HG03442 (cell line): ENCODE measurements at regions not wholly inside any gene's neighbourhood (a gene's known extent, or its start where the extent isn't known, plus 50 kb on each side); places are given as distances from the start of the nearest gene placed in this dataset.

ENCODE experiments used
- ATAC-seq: cut with Tn5 transposase; IDR thresholded peaks from one replicate; pipeline ENCODE4 v1.9.1; 2021; ENCODE audit warnings: mild to moderate bottlenecking, moderate library complexity; ENCODE audit not compliant: unreplicated experiment

DNA sequence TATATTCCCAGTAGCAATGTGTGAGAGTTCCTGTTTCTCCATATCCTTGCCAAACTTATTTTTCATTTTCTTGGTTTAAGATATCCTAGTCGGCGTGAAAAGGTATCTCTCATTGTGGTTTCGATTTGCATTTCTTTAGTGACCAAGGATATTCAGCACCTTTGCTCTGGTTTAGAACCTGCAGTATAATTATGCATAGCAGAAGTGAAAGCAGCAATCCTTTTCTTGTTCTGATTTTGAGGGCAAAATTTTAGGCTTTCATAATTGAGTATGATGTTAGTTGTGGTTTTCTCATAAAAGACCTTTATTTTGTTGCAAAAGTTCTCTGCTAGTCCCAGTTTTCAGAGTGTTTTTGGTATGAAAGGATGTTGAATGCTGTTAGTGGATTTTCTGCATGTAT is 491.0 kb downstream of the FGF9 start:
- ATAC-seq = peak; percentile 94

DNA sequence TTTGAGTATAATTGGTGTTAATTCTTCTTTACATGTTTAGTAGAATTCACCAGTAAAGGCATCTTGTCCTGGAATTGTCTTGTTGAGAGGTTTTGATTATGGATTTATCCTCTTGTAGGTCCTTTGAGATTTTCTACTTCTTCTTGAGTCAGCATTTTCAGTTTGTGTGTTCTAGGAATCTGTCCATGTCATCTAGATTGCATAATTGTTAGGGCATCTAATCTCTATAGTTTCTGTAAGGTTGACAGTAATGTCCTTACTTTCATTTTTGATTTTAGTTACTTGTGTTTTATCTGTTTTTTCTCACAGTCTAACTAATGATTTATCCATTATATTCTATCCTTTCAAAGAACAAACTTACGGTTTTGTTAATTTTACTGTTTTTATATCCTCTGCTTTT is 492.0 kb downstream of the FGF9 start:
- ATAC-seq = no peak

GRCh38 chr13:22168437-22169190 is 497.7 kb downstream of the FGF9 start:
- ATAC-seq = no peak

DNA sequence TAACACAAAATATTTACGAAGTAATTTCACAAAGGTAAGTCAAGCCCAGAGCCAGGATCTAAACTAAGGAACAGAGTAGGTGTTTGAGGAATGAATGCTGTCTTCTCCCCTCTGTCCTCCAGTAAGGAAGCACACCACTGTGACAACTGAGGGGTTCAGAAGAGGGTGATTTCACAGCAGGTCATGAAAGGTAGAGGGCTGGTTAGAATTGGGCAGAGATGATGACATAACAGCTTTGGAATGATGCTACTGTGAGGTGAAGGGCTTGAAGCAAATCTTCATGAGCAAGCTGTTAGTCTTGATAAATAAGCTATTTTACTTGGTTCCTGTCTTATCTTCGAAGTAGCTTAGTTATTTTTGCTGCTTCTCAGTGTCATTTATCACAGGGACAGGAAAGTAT is 498.6 kb downstream of the FGF9 start:
- no peak for ATAC-seq

DNA sequence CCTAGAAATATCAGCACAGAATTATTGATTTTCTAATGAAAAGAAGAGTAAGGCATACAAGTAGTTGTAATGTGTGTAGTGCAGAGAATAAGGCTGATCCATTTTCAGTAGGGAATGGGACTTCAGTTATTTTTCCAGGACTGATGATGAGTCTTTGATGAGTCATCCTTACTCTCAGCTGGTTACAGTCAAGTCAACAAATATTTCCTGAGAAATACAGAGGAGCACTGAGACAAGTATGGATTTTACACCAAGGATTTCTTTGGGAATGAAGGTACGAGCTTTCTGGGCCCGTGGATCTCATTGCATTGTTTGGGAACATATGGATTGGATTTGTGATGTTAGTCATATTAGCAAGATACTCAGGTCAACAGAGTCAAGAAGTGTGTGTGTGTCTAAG is 502.7 kb downstream of the FGF9 start:
- no peak for ATAC-seq

GRCh38 chr13:22175241-22175640 is 504.4 kb downstream of the FGF9 start:
- ATAC-seq = no peak

- ATAC-seq = no peak
Measured at GRCh38 chr13:22175815-22176214, 504.9 kb downstream of the FGF9 start.

DNA sequence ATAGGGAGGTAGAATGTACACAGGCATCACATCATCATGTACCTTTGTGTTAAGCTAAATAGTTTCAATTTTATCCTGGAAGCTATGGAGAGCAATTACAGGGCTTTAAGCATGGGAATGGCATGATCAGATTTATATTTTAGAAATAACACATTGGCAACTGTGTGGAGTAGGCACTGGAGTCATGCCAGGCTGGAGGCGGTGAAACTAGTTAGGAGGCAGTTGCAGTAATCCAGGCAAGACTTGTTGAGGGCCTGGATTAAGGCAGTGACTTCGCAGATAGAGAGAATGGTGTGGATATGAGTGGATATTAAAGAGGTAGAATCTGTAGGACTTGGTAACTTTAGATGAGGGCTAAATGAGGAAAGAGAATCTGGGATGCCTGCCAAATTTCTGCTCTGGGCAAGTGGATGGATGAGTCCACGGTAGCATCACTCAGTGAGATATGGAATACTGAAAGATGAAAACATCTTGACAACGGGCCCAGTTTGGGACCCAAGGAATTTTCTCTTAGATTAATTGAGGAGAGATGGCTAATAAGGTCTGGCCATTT is 506.2 kb downstream of the FGF9 start:
- no peak for ATAC-seq

GRCh38 chr13:22178878-22179277 is 508.0 kb downstream of the FGF9 start:
- no peak for ATAC-seq

- no peak for ATAC-seq
Measured at GRCh38 chr13:22187329-22187728, 516.5 kb downstream of the FGF9 start.

DNA sequence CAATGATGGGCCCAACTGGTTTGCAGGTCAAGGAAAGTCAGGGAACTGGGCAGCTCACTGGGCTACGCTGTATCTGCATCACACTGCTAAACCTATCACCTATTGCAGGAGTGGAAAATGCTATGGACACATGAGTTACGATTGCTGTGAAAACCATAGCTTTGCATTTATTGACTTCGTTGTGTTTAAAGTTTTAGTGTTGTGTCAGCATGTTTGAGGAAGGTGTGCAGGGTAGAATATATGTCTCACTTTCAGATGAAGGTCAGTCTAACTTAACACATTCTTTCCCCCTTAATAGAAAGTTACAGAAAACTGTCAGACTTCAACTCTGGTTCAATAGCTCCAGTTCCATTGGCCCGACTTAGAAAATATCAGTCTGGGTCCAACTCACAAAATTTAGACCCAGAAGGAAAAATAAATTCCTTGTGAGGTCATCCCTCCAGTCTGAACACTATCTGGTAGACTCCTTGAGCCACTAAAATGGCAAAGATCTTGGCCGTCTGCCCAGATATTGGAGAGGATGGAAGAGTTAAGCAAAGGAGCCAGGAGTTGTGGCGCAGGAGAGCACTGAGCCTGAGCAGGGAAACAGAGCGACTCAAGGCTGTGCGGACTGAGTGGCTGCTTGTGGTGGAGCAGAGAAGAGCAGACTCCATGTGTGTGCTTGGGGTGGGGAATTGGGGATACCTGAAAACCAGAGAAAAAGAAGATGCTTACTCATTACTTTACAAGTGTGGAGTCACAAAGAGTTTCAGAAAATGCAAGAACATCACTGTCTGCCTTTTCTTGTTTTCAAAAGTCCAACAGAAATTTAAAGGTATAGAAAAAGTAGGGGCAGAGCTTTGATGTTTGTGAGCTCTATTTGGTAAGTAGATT is 518.5 kb downstream of the FGF9 start:
- ATAC-seq = no peak

DNA sequence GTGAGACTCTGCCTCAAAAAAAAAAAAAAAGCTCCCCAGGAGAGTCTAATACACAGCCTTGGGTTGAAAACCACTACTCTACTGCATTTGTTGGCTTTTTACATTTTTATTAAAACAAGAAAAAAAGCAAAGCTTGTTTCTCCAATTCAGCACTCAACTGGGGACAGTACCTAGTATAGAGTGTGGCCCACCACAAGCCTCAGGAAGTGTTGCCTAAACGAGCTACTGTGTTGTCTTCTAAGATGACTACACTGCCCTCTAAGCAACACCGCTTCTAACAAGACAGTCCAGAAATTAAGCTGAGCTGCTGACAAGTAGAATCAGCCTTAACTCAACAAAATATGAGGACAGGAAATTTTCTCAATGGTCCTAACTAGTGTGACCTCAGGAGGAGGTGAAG is 522.2 kb downstream of the FGF9 start:
- peak; percentile 59 for ATAC-seq

DNA sequence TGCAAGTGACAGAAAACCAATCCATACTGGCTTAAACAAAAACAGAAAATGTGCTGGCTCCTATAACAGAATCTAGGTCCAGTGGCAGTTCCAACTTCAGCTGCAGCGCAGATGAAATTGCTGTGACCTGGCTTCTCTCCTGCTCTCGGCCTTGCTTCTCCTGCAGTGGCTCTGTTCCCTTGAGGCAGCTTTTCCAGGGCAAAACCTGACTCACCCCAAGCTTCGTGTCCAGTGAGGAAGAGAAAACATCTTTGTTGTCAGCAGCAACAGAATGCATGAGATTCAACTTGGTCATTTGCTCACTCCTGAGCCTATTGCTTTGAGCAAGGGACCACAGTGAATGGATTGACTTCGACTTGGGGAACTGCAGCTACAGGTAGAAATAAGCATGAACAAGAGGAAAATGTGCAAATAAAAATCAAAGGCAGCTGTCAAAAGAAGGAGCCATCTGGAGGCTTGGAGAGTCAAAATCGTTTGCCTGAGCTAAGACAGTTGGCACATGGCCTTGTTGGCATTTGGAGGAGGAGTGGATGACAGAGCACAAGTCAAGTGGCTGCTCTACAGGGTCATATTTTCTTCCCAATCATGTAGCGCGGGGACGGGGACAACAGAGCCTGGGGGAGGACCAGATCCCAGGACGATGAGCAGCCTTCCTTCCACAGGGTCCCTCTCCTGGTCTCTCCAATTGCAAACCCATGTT is 523.4 kb downstream of the FGF9 start:
- ATAC-seq = no peak

DNA sequence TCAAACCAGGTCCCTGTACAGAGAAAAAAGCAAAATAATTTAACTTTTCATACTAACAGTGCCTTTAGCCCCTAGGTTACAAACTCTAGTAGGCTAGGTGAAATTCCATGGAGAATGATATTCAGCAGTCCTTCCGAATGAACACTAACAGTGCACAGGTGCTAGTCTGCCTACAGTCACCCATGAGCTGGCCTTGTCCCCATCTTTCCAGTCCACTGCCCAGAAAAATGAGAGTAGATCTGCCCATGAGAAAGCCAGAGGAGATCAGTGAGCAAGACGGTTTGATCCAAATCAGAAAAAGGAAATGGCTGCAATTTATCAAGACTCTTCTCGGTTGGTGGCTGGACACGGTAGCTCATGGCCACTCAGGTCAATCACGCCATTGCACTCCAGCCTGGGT is 524.9 kb downstream of the FGF9 start:
- ATAC-seq = no peak

GRCh38 chr13:22196777-22197176 is 525.9 kb downstream of the FGF9 start:
- no peak for ATAC-seq

DNA sequence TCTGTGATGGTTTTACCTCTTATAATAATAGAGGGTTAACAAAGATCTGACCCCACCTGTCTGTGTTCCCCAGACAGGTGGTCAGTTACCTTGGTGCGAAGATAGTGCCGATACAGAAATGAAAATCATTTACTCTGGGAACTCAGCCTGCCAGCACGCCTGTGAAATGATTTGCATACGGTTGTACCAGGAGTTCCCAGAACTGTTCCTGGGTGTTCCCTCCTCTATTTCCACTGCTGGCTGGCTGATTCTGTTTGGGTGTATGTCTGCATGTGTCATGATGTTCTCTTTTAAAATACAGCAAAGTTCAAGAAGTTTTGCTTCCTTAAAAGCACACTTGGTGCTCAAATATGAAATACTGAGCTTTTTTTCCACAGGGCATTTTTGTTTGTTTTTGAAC is 527.1 kb downstream of the FGF9 start:
- ATAC-seq = no peak

GRCh38 chr13:22198641-22199217 is 527.9 kb downstream of the FGF9 start:
- ATAC-seq = no peak

- ATAC-seq = no peak
Measured at GRCh38 chr13:22200440-22200839, 529.6 kb downstream of the FGF9 start.

- no peak for ATAC-seq
Measured at GRCh38 chr13:22201375-22201925, 530.6 kb downstream of the FGF9 start.

GRCh38 chr13:22210134-22210930 is 539.5 kb downstream of the FGF9 start:
- no peak for ATAC-seq
